OCI-LY7 (cell line): ENCODE measurements at regions not wholly inside any gene's neighbourhood (a gene's known extent, or its start where the extent isn't known, plus 50 kb on each side); places are given as distances from the start of the nearest gene placed in this dataset.

Experiments used
- EZH2phosphoT487 ChIP-seq: fragments of 200-600 bp; sonication (generic); IDR thresholded peaks from 2 replicates; pipeline ENCODE4 v1.6.1; 2018; ENCODE audit warnings: low read depth, borderline replicate concordance, mild to moderate bottlenecking, mixed run types, antibody characterized with exemption, low read length, moderate library complexity, mixed read lengths
- TF ChIP-seq, protein P1 (sequence below): fragments of 200-600 bp; sonication (generic); conservative IDR thresholded peaks from 2 replicates; pipeline ENCODE4 v1.5.1; 2014; ENCODE audit warnings: mild to moderate bottlenecking, antibody characterized with exemption, low read length, moderate library complexity, mixed read lengths

DNA sequence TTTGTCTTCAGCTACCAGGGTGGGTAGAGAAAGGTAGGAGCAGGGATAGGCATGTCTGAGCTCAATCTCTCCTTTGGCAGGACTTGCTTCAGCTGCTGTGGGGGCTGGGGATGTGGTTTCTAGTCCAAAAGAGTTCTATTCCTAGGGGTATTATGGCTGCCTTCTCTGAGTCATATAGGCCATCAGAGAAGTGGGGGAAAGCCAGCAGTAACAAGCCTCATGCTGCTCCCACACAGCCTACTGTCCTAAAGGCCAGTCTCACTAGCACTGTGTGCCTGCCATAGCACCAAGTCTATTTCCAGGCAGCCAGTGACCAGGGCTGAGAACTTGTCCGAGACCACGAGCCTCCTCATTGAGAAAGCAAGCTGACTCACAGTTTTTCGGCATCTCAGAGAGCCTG, 270.6 kb downstream of the DCAF12L2 start:
- TF ChIP-seq EZH2phosphoT487: no peak
- TF ChIP-seq, protein P1, sequence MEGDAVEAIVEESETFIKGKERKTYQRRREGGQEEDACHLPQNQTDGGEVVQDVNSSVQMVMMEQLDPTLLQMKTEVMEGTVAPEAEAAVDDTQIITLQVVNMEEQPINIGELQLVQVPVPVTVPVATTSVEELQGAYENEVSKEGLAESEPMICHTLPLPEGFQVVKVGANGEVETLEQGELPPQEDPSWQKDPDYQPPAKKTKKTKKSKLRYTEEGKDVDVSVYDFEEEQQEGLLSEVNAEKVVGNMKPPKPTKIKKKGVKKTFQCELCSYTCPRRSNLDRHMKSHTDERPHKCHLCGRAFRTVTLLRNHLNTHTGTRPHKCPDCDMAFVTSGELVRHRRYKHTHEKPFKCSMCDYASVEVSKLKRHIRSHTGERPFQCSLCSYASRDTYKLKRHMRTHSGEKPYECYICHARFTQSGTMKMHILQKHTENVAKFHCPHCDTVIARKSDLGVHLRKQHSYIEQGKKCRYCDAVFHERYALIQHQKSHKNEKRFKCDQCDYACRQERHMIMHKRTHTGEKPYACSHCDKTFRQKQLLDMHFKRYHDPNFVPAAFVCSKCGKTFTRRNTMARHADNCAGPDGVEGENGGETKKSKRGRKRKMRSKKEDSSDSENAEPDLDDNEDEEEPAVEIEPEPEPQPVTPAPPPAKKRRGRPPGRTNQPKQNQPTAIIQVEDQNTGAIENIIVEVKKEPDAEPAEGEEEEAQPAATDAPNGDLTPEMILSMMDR: no peak
